ENCODE measurements at regions not wholly inside any gene's neighbourhood (a gene's known extent, or its start where the extent isn't known, plus 50 kb on each side); places are given as distances from the start of the nearest gene placed in this dataset.
"Not testable (repeated sequence)": the region's sequence is repeated elsewhere in the genome, so short reads cannot be mapped to it uniquely, and the experiment has no call there.

DNA sequence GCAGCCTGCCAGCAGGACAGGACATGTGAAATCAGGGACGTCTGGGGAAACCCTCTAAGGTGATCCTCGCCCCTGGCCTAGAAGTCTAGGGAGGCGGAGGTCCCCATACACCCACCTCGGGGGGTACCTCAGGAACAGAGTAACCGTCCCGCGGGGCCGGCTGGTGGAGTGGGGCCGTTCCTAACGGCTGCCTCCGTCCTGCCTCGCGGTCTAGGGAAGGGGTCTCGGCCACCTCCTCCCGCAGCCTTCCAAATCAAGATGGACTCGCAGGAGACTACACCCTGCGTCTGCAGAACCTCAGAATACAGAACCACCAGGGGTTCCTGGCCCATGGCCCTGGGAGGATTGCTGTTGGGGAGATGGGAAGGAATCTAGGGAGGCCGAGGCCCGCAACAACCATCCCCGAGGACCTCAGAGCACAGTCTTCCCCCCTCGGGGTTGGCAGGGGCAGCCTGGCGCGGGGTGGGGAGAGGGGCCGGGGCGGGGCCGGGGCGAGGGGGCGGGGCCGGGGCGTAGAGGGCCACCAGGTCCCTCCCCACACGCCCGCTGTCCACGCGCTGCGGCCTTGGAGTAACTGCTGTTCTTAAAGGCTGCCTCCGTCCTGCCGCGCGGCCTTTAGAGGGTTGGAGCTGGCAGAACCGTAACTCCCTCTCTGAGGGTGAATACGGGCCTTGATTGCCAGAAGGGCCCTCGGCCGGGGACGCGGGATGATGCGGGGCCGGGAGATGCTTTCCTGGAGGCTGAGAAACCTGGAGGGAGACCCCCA lies 89.0 kb upstream of the MLN start:
- DNase-seq, result no peak

DNA sequence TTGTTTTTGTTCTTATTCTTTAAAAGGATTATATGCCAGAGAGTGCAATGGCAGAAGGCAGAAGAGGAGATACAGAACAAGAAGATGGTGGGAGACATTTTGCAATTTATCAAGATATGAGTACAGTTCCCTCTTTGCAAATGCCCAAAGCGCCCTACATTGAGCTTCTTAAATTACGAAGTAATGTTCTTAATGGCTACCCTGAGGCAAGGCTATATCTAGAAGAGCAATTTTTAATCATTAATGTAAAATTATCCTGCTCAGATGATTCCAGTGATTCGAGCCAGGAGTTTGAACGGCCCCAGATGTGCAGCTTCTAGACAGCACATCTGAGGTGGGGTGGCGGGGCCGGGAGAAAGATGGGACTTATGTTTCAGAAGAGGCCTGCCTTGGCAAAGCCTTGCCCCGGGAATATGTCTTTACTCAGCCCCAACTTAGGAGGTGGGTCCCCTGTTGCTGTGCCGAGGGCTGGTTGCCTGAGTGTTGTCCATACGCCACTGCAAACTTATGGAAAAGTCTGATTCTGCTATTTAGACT lies 84.9 kb upstream of the MLN start:
- no peak for DNase-seq

DNA sequence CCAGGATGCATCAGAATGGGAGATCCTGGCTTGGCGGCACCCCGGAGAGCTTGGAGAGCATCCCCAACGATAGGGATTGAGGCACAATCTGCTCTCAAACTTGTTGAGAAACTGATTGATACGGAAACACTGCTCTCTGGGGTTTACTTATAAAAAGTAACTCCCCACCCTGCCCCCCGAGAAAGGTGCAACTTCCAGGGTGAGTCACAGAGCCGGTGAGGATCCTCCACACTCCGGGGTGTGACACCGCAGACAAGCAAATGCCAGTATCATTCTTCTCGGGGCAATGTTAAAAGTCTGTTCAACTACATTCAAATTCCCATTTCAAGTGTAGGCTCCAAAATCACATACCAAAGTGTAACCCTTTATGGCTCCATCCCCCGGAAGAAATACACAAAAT lies 84.4 kb upstream of the MLN start:
- DNase-seq, result no peak

DNA sequence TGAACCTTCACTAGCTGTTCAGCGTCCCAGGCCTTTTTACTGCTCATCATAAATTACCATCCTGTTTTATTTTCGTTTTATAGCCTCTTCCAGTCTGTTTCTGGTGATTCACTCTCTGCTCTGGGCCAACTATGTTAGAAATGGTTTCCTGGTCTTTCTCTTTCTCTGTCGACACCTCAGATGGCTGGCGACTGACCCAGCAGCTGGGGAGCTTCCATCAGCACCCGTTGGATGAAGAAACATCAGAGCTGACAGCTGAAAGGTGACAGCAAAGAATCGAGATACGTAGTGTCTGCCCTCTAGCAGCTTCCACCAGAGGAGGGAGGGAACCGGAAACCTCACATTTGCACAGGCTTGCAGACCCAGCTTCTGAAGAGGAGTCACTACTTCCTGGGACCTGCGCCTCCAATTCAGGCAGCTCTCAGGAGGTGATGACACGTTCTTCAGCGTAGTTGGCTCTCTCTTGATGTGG lies 82.9 kb upstream of the MLN start:
- peak; percentile 19 for DNase-seq

DNA sequence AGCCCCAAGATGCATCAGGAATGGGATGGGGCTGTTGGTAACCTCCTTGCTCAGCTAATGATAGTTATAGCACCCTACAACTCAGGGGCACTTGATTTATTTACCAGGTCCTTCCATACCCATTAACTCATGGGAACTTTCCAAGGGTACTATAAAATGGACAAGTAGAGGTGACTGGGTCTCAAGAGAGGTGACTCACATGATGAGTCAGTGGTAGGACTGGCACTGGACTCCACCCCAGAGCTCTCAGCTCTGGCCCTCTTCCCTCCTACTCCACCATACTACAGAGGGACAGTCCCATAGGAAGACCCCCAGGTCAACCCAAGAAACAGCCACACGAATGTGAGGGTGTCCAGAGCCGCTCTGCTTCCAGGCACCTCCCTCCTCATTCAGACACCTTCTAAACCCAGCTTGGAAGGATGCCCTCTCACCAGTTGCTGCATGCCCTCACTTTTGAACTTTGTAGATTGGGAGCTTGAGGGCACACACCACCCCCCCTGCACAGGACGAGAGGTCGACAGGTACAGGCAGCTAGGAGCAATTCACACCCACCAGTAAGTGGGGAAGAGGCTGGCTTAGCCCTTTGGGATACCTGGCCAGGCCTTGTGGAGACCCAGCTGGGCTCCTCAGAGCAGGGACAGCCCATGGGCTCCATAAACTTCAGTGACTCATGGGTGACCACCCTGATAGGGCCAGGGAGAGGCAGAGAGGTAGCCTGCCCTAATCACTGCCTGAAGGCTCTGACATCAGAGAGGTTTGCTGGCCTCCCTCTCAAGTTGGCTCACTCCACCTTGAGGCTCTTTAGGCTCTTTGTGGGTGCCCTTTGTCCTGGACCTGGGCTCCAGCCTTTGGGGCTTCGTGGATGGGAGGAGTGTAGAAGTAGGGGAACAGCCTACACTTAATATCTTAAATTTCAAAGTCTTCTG lies 81.6 kb upstream of the MLN start:
- DNase-seq, result no peak

DNA sequence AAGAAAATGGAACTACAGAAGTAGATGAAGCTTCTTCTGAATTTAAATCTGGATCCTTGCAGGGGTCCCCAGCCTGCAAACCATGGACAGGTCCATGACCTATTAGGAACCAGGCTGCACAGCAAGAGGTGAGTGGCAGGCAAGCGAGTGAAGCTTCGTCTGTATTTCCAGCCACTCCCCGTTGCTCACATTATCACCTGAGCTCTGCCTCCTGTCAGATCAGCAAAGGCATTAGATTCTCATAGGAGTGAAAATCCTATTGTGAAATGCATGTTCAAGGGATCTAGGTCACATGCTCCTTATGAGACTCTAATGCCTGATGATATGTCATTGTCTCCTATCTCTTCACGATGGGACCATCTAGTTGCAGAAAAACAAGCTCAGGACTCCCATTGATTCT lies 79.8 kb upstream of the MLN start:
- not testable (repeated sequence) for DNase-seq

DNA sequence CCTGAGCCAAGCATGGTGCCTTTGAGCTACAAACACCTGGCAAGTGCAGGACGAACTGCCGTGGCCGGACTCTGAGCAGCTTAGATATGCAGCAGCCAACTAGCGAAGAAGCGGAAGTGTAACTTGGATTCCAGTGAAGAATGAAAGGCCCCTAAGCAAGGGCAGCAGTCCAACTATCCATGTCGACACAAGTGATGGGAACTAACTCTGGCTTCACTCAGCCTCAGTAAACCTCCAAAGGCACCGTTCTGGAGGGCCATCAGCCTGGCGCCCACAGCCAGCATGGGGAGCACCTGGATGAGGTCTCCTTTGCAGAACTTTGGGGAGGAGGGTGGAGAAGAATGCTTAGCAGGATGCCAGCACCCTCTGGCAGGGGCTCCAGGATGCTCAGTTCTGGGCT lies 78.4 kb upstream of the MLN start:
- DNase-seq, result no peak

DNA sequence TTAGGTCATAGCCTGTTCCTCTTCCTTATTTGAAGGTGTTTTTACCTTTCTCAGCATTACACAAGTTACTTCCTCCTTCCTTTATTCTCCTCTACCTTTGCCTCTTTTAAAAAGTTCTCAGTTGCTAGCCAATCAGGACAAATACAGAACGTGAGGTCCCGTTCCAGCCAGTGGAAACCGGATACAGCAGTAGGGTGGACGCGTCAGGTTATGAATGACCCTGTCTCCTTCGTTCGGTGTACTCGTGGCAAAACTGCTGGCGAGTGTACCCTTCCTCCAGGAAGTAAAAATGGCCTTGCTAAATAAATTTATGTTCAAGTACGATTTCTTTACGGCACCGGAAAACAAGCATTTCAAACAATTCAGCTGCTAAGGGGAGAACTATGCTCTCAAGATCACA lies 77.0 kb upstream of the MLN start:
- no peak for DNase-seq

DNA sequence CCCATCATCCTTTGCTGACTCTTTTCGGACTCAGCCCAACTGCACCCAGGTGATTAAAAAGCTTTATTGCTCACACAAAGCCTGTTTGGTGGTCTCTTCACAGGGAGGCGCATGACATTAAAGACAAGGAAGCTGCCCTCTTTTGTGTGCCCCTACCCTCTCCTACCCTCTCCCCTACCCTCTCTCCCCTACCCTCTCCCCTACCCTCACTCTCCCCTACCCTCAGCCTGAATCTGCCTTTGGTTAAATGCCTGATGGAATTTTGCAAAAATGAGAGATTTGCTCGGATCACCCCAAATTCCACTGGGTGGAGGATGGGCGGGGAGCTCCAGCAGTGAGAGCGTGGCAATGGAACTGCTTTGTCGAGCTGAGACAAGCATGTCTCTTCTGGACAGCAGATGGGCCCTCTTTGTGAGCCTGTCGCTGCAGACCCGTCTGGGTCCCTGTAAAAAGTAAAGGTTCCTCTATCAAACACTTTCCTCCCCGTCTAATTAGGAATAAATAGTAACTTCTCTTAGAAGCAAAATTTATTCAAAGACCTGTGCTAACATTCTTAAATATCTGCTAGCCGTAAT lies 76.4 kb upstream of the MLN start:
- no peak for DNase-seq

DNA sequence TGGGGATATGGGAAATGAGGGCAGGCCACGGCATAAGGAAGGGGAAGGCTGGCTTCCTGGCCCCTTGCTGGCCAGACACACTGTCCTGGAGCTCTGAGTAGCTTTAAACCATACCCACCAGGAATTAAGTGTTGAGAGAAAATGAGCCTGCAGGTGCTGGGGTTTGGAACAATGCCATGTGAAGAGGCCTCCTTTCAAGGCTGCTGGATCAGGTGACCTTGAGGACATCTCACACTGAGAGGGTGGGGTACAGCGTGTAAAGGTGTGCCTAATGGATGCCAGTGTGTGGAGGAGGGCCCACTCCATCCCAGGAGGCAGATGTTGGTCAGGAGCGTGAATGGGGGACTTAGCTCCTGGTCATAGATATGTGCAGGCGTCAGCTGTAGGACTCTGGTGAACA lies 74.8 kb upstream of the MLN start:
- no peak for DNase-seq

DNA sequence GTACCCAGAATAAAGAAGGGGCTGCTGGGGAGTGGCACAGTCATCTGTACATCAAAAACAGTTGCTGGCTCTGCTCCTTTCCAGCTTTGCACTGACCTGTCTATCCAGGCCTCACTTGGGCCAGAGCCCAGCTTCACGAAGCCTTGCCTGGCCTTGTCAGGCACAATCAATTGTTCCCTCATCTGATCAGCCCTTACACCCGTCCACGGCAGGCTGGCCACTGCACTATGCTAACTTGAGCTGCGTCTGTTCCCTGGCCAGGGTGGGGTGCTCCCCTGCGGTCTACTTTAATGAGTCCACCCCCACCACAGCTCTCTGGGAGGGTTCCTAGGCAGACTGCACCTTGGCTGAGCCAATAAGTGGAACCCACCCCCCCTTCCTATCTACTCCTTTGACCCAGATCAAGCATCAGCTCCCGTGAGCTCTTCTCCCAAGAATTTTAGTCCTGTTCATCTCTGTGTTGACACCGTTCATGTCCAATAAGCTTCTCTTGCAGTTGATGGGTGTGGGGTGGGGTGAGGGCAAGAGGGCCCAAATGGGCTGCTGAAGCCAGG lies 74.3 kb upstream of the MLN start:
- no peak for DNase-seq

DNA sequence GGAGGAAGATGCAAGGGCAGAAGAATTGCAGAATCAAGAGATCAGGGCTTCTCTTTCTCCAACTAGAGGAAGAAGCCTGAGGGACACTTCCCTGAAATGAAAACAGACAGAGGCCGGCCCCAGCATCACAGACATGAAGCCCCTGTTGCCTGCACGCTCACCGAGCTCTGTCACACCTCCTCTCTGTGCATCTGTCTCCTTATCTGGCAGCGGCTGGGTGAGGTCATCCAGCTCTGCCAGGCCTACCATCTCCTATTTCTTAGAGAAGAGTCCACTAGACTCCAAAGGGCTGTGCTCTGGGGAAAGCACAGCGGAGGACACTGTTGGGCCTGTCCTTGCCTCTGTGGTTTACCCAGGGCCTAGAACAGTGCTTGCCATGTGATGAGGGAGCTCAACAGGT lies 71.9 kb upstream of the MLN start:
- no peak for DNase-seq

DNA sequence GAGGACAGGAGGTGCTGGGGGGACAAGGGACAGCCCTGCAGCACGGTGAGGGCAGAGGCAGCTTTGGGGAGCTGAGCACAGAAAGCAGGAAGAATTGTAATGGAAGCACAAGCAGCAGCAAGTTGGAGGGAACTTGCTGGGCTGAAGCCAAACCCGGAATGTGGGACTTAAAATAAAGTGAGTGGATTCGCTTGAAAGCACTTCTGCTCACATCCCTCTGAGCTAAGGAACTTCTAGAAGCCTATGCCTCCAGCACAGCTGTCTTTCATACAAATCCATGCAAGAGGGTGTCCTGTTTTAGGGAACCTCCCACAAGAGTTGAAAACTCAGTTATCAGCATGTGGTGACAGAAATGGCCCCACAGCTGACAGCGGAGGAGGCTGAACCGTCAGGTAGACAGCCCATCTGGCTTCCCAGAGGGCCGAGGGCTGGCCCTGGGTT lies 71.4 kb upstream of the MLN start:
- no peak for DNase-seq

DNA sequence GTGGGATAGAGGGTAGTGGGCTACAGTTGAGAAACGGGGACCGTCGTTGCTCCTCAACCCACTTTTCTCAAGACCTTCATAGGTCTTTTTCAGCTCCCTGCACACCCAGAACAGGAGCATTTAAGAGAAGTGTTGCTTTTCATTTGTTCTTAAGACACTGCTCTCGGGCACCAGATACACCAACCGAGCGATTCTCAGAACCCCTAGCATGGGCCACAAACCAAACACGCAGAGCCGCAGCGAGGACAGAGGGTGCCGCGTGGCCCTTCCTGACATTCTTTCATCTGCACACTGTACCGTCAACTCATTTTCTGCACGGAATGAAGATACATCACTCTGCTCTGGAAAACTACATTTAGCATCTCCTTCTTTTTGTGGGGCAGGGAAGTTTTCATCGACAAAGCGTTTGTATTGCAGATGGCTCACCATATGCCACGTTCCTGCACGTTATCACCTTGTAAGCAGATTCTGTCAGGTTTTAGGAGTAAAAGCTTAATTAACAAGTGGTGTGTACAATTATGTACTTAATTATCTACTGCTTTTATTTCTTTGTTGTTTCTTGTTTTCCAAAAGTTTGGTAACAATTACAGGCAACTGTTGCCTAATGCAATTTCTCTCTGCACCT lies 70.4 kb upstream of the MLN start:
- no peak for DNase-seq

DNA sequence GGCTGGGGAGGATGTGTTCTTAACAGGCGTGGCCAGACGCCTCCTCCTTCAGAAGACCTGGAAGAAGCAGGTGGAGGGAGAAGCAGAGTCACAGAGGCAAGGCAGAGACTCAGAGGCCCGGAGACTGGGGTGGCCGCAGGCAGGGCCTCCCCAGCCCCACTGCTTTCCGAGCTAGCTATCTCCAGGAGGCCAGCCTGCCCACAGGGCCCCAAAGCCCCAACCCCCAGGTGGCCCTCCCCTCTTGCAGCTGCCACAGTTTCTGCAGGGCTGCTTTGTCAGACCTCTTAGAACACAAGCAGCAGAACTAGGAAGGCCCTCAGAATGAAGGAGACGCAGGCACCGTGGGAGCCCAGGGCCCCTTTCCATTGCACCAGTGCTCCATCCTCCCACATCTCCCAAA lies 69.0 kb upstream of the MLN start:
- no peak for DNase-seq

DNA sequence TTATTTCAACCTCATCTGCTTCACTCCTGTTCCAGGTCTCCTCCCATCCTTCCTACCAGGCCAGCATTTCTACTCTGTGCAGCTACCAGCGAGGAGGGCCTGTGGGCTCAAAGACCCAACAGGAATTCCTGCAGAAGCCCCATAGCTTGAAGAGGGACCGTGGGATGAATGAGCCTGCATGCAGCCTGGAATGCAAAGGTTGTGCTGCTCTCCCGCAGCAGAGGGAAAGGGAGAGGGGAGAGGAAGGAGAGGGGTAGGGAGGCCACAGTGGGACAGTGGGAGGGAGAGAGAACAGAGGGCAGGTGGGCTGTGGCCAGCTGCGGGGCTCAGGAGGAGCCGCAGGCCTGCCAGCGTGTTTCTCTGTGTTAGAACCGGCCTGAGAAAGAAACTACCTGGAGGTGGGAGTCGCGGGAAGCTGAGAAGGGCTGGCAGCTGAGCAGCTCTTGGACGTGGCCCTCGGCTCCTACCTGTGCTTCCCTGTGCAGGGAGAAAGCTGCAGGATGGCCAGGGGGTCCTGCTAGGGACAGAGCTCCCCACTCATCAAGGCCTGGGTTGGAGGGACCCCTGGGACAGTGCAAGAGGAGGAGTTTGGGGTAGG lies 66.1 kb upstream of the MLN start:
- DNase-seq, result no peak

DNA sequence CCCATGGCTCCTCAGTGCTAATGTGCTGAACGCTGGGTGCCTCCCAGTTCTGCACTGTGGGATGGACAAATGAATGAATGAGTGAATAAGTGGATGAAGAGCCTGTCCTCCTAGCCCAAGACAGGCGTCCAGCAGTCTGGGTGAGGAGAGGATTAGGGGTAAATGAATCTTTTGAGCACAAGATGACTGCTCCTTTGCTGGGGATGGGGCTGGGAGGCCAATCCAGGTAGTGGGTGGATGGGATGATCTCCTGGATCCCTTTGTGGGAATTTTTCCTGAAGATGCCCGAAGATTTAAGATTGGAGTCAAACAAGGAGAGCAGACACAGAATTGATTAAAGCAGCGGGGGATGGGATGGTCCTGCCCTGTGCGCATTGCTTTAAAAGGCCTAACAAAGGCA lies 65.3 kb upstream of the MLN start:
- no peak for DNase-seq

DNA sequence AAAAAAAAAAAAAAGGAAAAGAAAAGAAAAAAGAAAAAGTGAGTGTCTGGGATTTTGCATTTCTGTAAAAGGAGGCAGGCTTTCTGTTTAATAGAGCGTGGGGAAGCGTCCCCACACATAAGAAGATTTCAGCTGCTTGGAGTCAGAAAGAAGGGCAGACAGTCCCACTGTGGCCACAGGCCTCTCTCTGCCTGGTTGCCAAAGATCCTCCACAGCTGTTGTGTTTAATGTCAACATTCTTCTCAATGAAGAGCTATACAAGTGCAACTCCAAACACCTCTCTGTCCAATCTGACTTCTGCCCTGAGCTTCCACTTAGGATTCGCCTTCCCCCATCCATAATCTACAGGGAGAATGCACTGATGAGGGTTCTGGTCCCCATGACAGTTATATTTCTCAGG lies 64.3 kb upstream of the MLN start:
- no peak for DNase-seq

DNA sequence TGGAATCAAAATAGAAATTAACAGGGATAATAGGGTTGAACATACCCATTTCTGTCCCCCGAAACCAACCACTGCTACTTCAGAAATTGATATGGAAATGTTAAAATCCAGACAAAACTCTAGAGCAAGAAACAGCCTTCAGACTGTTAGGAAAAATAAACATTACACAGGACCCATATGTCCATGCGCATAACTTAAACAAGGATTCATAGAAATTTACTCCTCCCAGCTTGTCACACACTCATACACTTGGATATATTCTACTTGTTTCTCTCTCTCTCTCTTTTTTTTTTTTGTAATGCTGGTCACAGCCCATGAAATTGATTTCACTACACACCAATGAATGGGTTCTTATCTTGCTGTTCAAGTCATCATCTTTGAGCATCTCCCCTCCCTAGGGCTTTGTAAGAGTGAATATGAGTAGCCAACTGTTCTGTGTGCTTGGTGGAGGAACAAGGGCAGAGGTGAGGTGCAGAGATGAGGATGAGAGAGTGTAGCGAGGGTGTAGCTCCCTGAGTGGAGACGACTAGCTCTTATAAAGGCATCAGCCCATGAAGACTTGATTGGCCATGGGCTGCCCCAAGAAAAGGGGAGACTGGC lies 61.8 kb upstream of the MLN start:
- DNase-seq, result no peak

DNA sequence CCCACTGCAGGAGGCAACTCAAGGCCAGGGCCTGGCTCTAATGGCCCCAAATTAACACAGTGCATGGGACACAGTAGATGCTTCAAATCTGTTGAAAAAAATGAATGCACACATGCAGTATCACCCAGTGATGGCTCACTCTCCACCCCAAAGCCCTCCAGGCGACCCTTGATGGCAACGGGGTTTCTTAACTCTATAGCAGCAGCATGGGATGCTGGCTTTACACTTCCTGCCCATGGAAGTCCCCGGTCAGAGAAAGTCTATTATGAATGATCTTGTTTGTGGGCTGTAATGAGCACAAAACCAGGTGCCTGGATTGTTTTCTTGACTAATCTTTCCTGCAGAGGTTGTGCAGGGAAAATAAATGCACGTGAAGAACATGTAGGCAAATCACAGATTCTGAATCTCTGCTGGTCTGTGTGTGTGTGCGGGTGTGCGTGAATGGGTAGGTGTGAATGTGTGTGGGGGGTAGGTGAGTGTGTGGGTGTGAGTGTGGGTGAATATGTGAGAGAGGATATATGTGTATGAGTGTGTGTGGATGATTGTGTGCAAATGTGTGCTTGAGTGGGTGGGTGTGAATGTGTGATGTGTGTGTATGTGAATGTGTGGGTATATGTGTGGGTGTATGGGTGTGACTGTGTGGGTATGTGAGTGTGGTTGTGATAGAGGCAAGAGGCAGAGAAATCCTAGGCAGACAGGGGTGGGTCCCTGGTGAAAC lies 60.1 kb upstream of the MLN start:
- DNase-seq, result no peak

DNA sequence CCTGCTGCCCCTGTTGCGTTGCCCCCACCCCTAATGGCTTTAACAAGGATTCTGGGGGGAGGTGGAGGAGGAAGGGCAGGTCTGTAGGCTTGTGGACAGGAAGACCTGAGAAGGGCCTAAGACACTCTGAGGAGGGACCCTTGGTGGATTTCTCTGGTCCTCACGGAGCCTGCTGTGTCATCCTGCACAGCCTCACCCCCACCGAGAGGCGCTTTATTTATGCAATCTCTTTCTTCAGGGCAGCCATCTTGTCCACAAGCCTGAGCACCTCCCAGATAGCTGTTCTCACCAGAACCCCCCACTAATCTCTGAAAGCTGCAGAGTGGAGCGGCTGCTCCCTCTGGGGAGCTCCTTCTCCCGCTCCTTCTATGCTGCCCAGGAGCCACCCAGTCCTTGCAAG lies 59.3 kb upstream of the MLN start:
- no peak for DNase-seq
